Activated CD4-positive, alpha-beta memory T cell treated with anti-CD3 and anti-CD28 coated beads for 36 hours (primary cell): ENCODE measurements at regions not wholly inside any gene's neighbourhood (a gene's known extent, or its start where the extent isn't known, plus 50 kb on each side); places are given as distances from the start of the nearest gene placed in this dataset.

ENCODE experiments used
- CTCF ChIA-PET: fragments of 350-600 bp; sonication (Branson Sonifier 250); formaldehyde crosslinking; loops from one replicate; lab custom pipeline; 2021; ENCODE audit warnings: antibody characterized with exemption, inconsistent platforms; lab: Charles Lee
- POLR2A ChIA-PET: fragments of 350-600 bp; sonication (Branson Sonifier 250); formaldehyde crosslinking; loops from one replicate; lab custom pipeline; 2021; ENCODE audit warnings: antibody characterized with exemption; lab: Charles Lee
- DNase-seq: peaks from one replicate; pipeline ENCODE4 v3.0.0-alpha.2; 2020
- H3K27ac Mint-ChIP-seq: one replicate; pipeline ENCODE4 v1.8.0; 2021; ENCODE audit warnings: mixed read lengths
- H3K27me3 Mint-ChIP-seq: one replicate; pipeline ENCODE4 v1.8.0; 2021; ENCODE audit warnings: mixed read lengths
- H3K36me3 Mint-ChIP-seq: one replicate; pipeline ENCODE4 v1.8.0; 2021; ENCODE audit warnings: mixed read lengths
- H3K4me1 Mint-ChIP-seq: one replicate; pipeline ENCODE4 v1.8.0; 2021; ENCODE audit warnings: low read depth, mixed read lengths
- H3K4me3 Mint-ChIP-seq: one replicate; pipeline ENCODE4 v1.8.0; 2021; ENCODE audit warnings: mild to moderate bottlenecking, mixed read lengths
- H3K9me3 Mint-ChIP-seq: one replicate; pipeline ENCODE4 v1.8.0; 2021; ENCODE audit warnings: mixed read lengths
- intact Hi-C: fragments of 100-400 bp; cut with micrococcal nuclease; formaldehyde crosslinking; loops from one replicate; pipeline ENCODE4 v1.15.1; 2023

DNA sequence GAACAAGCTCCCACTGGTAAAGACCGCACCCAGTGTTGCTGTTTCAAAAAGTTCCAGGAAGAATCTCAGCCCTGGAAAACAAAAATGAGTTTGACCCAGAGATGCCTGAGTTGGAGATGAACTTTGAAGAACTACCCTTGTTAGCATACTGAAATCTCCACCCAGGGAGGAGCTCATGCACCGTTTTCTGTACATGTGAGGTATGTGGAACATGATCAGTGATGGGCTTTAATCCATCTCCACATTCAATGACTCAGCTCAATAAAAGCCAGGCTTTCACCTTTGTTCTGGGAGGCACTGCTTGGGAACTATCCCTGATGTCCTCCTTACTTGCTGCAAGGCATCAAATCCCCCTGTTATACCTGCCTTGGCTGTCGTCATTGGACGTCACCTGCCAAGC lies 279.9 kb downstream of the UQCRFS1 start:
- no peaks in the 10 kb centered on the region for H3K4me1 Mint-ChIP-seq
- CTCF ChIA-PET = interaction anchor here (0.7 kb wide), 1 partner anchor 14 kb away, joined by 4 read pairs; no protein-coding TSS in a partner anchor
- no peaks in the 10 kb centered on the region for H3K36me3 Mint-ChIP-seq
- DNase-seq = no peak
- POLR2A ChIA-PET = no interaction called here
- intact Hi-C loops = no loop called here
- H3K27ac Mint-ChIP-seq = no peak overlapping the region
- no peaks in the 10 kb centered on the region for H3K27me3 Mint-ChIP-seq
- H3K9me3 Mint-ChIP-seq = no peaks in the 10 kb centered on the region
- no peak overlapping the region for H3K4me3 Mint-ChIP-seq

DNA sequence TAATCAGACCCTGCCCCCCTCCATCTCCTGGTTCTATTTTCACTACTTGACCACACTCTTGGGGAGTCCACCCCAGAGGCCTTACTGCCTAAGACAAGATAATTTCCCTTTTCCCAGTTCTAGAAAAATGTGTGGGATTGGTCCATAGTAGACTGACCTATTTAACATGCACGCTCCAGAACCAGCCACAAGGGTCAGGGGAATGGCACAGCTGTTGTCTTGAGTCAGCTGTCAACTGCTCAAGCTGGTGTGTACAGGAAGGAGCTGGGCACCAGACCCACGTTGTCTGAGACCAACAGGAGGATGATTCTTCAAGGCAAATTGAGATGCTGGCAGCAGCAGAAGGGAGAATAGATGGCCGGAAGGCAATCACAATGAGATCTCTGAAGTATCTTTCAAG lies 280.5 kb downstream of the UQCRFS1 start:
- Mint-ChIP-seq H3K9me3 (no peaks in the 10 kb centered on the region), H3K27ac (no peak overlapping the region), H3K4me3 (no peak overlapping the region), H3K36me3 (no peaks in the 10 kb centered on the region), H3K4me1 (no peaks in the 10 kb centered on the region), H3K27me3 (no peaks in the 10 kb centered on the region)
- DNase-seq = no peak
- ChIA-PET POLR2A (no interaction called here), CTCF (interaction anchor here (0.7 kb wide), 1 partner anchor 14 kb away, joined by 4 read pairs; no protein-coding TSS in a partner anchor)
- intact Hi-C loops = no loop called here

DNA sequence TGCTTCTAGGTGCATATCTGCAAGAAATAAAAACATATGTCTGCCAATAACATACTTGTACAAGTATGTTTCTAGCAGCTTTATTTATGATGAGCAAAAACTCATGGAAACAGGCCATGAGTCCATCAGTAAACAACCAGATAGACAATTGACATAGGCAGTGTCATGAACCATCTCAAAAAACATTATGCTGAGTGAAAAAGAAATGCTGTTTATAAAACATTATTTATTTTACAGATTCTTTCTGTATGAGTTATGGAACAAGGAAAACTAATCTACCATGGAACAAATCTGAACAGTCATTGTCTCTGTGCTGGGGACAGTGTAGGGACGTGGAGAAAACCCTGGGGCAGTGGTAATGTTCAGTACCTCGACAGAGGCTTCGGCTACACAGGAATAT lies 283.9 kb downstream of the UQCRFS1 start:
- Mint-ChIP-seq H3K9me3 (no peaks in the 10 kb centered on the region), H3K27me3 (no peaks in the 10 kb centered on the region), H3K36me3 (no peaks in the 10 kb centered on the region), H3K27ac (no peak overlapping the region), H3K4me1 (no peaks in the 10 kb centered on the region), H3K4me3 (no peak overlapping the region)
- intact Hi-C loops = no loop called here
- ChIA-PET CTCF (no interaction called here), POLR2A (no interaction called here)
- no peak for DNase-seq

DNA sequence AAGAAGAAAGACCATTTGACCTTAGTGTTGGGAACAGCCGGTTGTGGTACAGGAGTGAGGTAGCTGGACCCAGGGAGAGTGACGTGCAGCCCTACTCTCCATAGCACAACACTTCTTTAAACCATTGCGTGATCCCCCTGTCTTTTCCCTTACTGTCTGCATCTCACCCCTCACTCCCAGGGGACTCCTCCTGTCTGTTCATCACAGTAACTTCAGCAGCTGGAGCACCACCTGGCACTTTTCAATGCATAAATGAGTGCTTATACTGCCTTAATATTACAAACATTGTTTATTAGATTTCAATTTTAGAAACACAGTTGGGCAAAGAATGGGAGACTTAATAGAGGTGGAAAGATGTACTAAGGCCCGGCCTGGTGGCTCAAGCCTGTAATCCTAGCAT lies 285.5 kb downstream of the UQCRFS1 start:
- Mint-ChIP-seq H3K36me3 (no peaks in the 10 kb centered on the region), H3K9me3 (no peaks in the 10 kb centered on the region), H3K4me1 (no peaks in the 10 kb centered on the region), H3K4me3 (no peak overlapping the region), H3K27me3 (no peaks in the 10 kb centered on the region), H3K27ac (no peak overlapping the region)
- intact Hi-C loops = no loop called here
- ChIA-PET POLR2A (no interaction called here), CTCF (no interaction called here)
- DNase-seq = no peak

DNA sequence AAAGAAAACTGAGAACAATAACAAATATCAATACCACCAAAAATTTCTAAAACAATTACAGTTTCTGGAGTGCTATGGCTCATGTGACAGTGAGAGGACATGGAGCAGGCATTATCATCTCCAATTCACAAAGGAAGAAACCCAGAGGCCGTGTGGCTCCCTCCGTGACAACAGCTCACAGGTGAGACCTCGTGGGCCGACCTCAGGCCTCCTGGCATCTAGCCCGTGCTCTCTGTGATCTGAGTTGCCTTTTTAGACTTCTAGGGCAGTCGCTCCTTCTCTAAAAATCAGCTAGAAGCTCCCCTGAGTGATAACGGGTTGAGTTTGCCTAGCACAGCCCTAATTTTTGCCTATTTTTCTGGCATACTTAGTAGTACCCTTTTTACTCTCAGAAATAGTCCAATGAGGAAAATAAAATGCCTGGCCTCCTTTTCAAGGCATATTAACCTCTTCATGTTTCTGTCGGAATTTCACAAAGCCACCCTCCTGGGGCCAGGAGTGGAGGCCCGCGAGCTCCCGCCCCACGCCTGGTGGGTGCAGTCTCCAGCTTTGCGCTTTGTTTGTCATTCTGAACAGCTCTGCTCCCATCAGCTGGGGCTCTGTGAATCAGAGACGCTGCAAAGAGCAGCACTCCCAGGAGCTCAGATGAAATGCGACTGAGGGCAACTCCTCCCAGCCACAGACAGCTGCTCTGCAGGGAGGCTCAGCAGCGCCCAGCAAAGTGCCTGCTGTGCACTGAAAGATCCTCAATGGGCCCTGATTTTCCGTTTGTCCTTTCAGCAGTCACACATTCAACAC lies 292.5 kb downstream of the UQCRFS1 start:
- Mint-ChIP-seq H3K4me1 (no peaks in the 10 kb centered on the region), H3K27me3 (no peaks in the 10 kb centered on the region), H3K27ac (no peak overlapping the region), H3K9me3 (no peaks in the 10 kb centered on the region), H3K36me3 (no peaks in the 10 kb centered on the region), H3K4me3 (no peak overlapping the region)
- intact Hi-C loops = no loop called here
- ChIA-PET POLR2A (no interaction called here), CTCF (no interaction called here)
- DNase-seq = no peak

DNA sequence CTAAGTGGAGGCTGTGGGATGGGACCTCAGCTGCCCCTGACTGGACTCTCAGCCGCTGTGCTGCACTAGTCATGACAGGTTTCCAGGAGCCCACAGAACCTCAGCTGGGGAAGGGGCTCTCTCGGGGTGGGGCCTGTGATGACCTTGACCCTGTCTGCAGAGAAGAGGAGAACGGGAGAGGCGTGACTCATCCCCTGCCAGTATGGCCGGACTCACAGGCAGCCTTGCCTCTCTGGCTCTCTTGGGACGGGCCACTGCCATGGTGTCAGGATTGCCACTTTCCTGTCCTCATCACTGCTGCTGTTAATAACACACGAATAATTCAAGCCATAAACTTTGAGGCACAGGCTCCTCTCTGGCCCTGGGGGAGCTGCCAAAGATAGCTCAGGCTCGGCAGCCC lies 295.3 kb downstream of the UQCRFS1 start:
- ChIA-PET CTCF (no interaction called here), POLR2A (no interaction called here)
- H3K9me3 Mint-ChIP-seq = no peaks in the 10 kb centered on the region
- no peaks in the 10 kb centered on the region for H3K36me3 Mint-ChIP-seq
- no peak overlapping the region for H3K27ac Mint-ChIP-seq
- intact Hi-C loops = no loop called here
- no peak for DNase-seq
- no peaks in the 10 kb centered on the region for H3K27me3 Mint-ChIP-seq
- no peak overlapping the region for H3K4me3 Mint-ChIP-seq
- H3K4me1 Mint-ChIP-seq = no peaks in the 10 kb centered on the region

DNA sequence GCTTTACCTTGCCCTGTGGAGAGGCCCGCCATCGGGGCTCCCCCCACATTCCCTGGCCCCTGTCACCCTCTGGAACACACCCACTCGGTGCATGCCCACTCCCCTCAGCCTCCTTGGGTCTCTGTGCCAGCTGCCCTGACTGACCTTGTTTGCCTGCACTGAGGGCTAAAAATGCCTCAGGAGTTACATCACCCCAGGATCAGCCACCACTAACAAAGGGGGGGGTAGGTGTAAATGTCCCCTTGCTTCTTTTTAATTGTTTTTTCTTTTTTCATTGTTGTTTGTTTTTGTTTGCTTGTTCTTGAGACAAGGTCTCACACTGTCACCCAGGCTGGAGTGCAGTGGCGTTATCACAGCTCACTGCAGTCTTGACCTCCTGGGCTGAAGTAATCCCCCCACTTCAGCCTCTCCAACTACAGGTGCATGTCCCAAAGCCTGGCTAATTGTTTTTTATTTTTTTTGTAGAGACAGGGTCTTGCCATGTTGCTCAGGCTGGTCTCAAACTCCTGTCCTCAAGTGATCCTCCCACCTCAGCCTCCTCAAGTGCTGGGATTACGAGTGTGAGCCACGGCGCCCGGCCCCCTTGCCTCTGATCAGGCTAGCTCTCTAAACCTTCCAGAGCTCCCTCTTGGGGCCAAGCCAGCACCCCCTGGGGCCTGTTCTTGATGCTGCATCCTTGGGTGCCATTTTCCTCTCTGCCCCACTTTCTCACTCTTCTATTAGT lies 297.1 kb downstream of the UQCRFS1 start:
- Mint-ChIP-seq H3K4me3 (no peak overlapping the region), H3K27ac (no peak overlapping the region), H3K9me3 (no peaks in the 10 kb centered on the region), H3K4me1 (no peaks in the 10 kb centered on the region), H3K36me3 (no peaks in the 10 kb centered on the region), H3K27me3 (peaks cover 2% of the 10 kb centered on the region)
- CTCF ChIA-PET = no interaction called here
- no peak for DNase-seq
- POLR2A ChIA-PET = no interaction called here
- intact Hi-C loops = no loop called here

DNA sequence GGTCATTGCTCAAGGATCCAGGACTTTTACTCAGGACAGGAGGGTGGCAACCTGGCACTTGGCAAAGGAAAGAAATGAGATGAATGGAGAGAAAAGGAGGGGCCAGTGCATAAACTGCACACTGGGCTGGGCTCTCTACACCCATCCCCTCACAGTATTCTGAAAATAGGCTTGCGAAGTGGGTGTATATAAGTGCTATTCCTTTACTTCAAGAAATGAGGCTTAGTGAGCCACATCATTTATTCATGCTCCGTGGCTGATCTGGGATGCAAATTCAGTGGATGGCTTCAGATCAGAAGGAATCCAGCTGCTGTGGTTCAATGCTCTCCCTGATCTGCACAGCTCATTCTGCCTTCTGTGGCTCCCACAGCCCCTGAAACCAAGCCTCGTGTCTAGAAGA lies 297.7 kb downstream of the UQCRFS1 start:
- Mint-ChIP-seq H3K4me3 (no peak overlapping the region), H3K4me1 (no peaks in the 10 kb centered on the region), H3K27me3 (peaks cover 2% of the 10 kb centered on the region), H3K27ac (no peak overlapping the region), H3K9me3 (no peaks in the 10 kb centered on the region), H3K36me3 (no peaks in the 10 kb centered on the region)
- ChIA-PET CTCF (no interaction called here), POLR2A (no interaction called here)
- intact Hi-C loops = no loop called here
- no peak for DNase-seq

DNA sequence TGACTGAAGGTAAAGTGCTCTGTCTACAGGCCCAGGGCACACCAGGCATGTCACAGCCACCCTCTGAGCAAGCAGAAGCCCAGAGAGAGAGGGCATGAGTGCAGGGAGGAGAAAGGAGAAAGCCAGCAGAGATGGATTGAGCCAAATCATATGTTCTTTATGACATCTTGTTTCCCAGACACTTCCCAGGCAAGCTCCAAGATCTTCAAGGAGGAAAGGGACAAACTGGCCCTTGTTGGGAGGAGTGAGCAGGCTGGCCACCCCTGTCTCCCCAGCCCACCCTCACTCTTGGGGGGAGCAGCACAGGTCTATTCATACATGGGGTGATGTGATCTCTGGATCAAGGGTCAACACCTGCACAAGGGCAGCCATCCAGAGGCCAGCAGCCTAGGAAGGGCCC lies 298.8 kb downstream of the UQCRFS1 start:
- no peak for DNase-seq
- CTCF ChIA-PET = no interaction called here
- Mint-ChIP-seq H3K4me3 (no peak overlapping the region), H3K9me3 (no peaks in the 10 kb centered on the region), H3K27me3 (peaks cover 2% of the 10 kb centered on the region), H3K27ac (no peak overlapping the region), H3K4me1 (no peaks in the 10 kb centered on the region), H3K36me3 (no peaks in the 10 kb centered on the region)
- intact Hi-C loops = no loop called here
- POLR2A ChIA-PET = no interaction called here

DNA sequence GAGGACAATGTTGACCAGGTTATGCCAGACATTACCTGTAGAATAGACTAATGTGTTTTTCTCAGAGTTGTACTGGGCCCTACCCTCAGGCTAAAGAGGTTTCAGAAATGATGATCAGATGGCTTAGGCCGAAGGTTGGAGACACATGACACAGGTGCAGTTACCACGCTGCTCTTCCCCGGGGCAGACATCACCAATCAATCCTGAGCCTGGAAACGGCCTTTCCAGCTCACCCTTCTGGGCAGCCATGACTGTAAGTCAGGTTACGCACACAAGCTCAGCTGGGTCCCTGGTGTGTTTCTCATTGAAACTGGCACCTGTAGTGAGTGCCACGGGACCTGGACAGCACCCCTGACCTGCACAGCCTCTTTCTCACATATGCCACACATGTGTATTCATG lies 299.3 kb downstream of the UQCRFS1 start:
- no peak overlapping the region for H3K27ac Mint-ChIP-seq
- CTCF ChIA-PET = no interaction called here
- no peaks in the 10 kb centered on the region for H3K9me3 Mint-ChIP-seq
- H3K4me3 Mint-ChIP-seq = no peak overlapping the region
- no peaks in the 10 kb centered on the region for H3K4me1 Mint-ChIP-seq
- no peak for DNase-seq
- POLR2A ChIA-PET = no interaction called here
- intact Hi-C loops = no loop called here
- no peaks in the 10 kb centered on the region for H3K36me3 Mint-ChIP-seq
- H3K27me3 Mint-ChIP-seq = peaks cover 2% of the 10 kb centered on the region

DNA sequence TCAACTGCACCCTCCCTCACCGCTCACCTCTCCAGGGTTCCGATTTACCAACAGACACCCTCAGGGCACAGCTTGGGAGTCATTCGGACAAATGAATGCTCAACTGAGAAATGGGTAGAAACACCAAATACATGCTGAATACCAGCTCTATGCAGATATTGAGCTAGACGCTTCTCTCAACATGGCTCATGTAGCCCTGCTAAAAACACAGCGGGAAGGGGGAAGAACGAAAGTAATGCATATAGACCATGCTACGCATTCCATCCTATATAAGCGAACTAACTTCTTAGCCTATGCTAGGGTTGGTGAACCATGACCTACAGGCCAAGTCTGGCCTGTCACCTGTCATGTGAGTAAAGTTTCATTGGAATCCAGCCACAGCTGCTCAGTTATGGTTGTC lies 304.0 kb downstream of the UQCRFS1 start:
- ChIA-PET POLR2A (no interaction called here), CTCF (no interaction called here)
- no peaks in the 10 kb centered on the region for H3K4me1 Mint-ChIP-seq
- peaks cover 2% of the 10 kb centered on the region for H3K27me3 Mint-ChIP-seq
- intact Hi-C loops = no loop called here
- DNase-seq = no peak
- H3K4me3 Mint-ChIP-seq = no peak overlapping the region
- no peak overlapping the region for H3K27ac Mint-ChIP-seq
- no peaks in the 10 kb centered on the region for H3K36me3 Mint-ChIP-seq
- no peaks in the 10 kb centered on the region for H3K9me3 Mint-ChIP-seq

DNA sequence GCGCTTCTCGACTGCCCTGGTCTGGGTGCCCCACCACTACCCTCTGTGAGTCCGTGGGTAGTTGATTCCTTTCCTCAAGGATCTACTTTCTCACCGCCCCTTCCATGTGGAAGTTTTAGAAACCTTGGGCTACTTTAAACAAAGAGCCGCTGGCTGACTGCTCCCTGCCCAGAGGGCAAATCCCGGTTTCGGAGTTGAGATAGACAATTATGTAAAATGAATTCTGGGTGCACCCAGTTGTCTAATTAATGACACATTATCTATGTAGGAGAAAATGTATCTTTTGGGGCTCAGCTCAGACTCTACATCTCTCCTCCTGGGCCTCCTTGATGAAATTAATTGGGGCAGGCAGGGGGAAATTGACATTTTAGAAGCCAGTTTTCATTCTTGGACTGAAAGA lies 305.4 kb downstream of the UQCRFS1 start:
- peaks cover 2% of the 10 kb centered on the region for H3K27me3 Mint-ChIP-seq
- intact Hi-C loops = no loop called here
- no peak for DNase-seq
- ChIA-PET POLR2A (no interaction called here), CTCF (no interaction called here)
- no peaks in the 10 kb centered on the region for H3K9me3 Mint-ChIP-seq
- no peaks in the 10 kb centered on the region for H3K36me3 Mint-ChIP-seq
- H3K4me1 Mint-ChIP-seq = no peaks in the 10 kb centered on the region
- H3K4me3 Mint-ChIP-seq = no peak overlapping the region
- H3K27ac Mint-ChIP-seq = no peak overlapping the region

DNA sequence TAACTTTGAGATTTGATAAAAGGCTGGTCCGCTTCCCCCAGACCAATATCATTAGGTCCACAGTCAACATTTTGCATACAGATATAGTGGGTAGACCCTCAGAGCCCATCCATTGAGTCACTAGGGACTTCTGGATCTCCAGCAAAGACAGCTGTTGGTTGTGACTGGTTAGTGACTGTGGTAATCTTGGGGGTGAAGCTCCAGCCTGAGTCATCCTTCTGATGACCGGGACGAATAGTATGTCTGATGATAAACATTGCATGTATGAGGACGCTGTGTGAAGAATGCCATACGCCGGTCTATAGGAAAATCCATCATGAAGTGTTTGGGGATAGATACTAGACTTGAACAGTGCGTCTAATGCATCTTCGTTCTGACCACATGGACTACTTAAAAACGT lies 307.0 kb downstream of the UQCRFS1 start:
- ChIA-PET CTCF (interaction anchor here (0.9 kb wide), 1 partner anchor 27 kb away, joined by 4 read pairs; no protein-coding TSS in a partner anchor), POLR2A (no interaction called here)
- DNase-seq = no peak
- Mint-ChIP-seq H3K36me3 (no peaks in the 10 kb centered on the region), H3K27me3 (no peaks in the 10 kb centered on the region), H3K4me3 (no peak overlapping the region), H3K4me1 (no peaks in the 10 kb centered on the region), H3K27ac (no peak overlapping the region), H3K9me3 (no peaks in the 10 kb centered on the region)
- intact Hi-C loops = no loop called here
